ENCODE measurements at regions not wholly inside any gene's neighbourhood (a gene's known extent, or its start where the extent isn't known, plus 50 kb on each side); places are given as distances from the start of the nearest gene placed in this dataset.

- TF ChIP-seq ZNF512 (CRISPR knock-in tag; IDR thresholded peaks at IDR 0.05; ENCODE audit: borderline replicate concordance) (no peak), USF1 (CRISPR knock-in tag; IDR thresholded peaks at IDR 0.05) (no peak), ATF3 (CRISPR knock-in tag; conservative IDR thresholded peaks at IDR 0.05) (no peak), E2F5 (CRISPR knock-in tag; IDR thresholded peaks at IDR 0.05) (no peak), GABPB1 (CRISPR knock-in tag; IDR thresholded peaks at IDR 0.05) (no peak), JUN (CRISPR knock-in tag; IDR thresholded peaks at IDR 0.05) (no peak)
- TF ChIP-seq, protein P1, sequence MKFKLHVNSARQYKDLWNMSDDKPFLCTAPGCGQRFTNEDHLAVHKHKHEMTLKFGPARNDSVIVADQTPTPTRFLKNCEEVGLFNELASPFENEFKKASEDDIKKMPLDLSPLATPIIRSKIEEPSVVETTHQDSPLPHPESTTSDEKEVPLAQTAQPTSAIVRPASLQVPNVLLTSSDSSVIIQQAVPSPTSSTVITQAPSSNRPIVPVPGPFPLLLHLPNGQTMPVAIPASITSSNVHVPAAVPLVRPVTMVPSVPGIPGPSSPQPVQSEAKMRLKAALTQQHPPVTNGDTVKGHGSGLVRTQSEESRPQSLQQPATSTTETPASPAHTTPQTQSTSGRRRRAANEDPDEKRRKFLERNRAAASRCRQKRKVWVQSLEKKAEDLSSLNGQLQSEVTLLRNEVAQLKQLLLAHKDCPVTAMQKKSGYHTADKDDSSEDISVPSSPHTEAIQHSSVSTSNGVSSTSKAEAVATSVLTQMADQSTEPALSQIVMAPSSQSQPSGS (CRISPR knock-in tag; IDR thresholded peaks at IDR 0.05; ENCODE audit: borderline replicate concordance, low read depth) = no peak
Observed at GRCh38 chr12:22974865-22975264, 349.9 kb downstream of the ETNK1 start.
